Skeletal muscle satellite cell (primary cell): ENCODE measurements at regions not wholly inside any gene's neighbourhood (a gene's known extent, or its start where the extent isn't known, plus 50 kb on each side); places are given as distances from the start of the nearest gene placed in this dataset.

ENCODE experiments used
- H3K27me3 ChIP-seq: 2 replicates; pipeline ENCODE4 v1.7.0; 2013; ENCODE audit warnings: low read length; ENCODE audit not compliant: control insufficient read depth, insufficient read depth
- H3K36me3 ChIP-seq: 2 replicates; pipeline ENCODE4 v1.7.0; 2013; ENCODE audit warnings: mild to moderate bottlenecking, control low read depth, low read length; ENCODE audit not compliant: insufficient read depth
- H3K4me1 ChIP-seq: 2 replicates; pipeline ENCODE4 v1.7.0; 2013; ENCODE audit warnings: low read length; ENCODE audit not compliant: control insufficient read depth, insufficient read depth
- H3K4me2 ChIP-seq: 2 replicates; pipeline ENCODE4 v1.7.0; 2013; ENCODE audit warnings: mild to moderate bottlenecking, low read length
- H3K4me3 ChIP-seq: 2 replicates; pipeline ENCODE4 v1.7.0; 2013; ENCODE audit warnings: low read length
- H3K9ac ChIP-seq: 2 replicates; pipeline ENCODE4 v1.7.0; 2013; ENCODE audit warnings: mild to moderate bottlenecking, low read depth, low read length, moderate library complexity
- H3K9me3 ChIP-seq: replicated peaks from 2 replicates; pipeline ENCODE4 v1.7.0; 2013; ENCODE audit warnings: mild to moderate bottlenecking, control low read depth, low read length

- Histone ChIP-seq H3K4me3 (no peak overlapping the region), H3K9ac (no peak overlapping the region), H3K36me3 (no peaks in the 10 kb centered on the region), H3K4me1 (peaks cover 17% of the 10 kb centered on the region), H3K4me2 (no peak overlapping the region), H3K9me3 (peaks cover 4% of the 10 kb centered on the region), H3K27me3 (no peaks in the 10 kb centered on the region)
Measured at GRCh38 chr12:126487431-126487980, 1422.3 kb downstream of the AACS start.

- Histone ChIP-seq H3K27me3 (no peaks in the 10 kb centered on the region), H3K9me3 (peaks cover 4% of the 10 kb centered on the region)
Measured at GRCh38 chr12:126488806-126489205, 1423.6 kb downstream of the AACS start.

GRCh38 chr12:126492181-126492580, 1426.9 kb downstream of the AACS start:
- Histone ChIP-seq H3K4me3 (no peak overlapping the region), H3K4me1 (peaks cover 13% of the 10 kb centered on the region), H3K36me3 (no peaks in the 10 kb centered on the region), H3K9me3 (peaks cover 4% of the 10 kb centered on the region), H3K9ac (no peak overlapping the region), H3K27me3 (no peaks in the 10 kb centered on the region), H3K4me2 (no peak overlapping the region)

More at GRCh38 chr12:126488806-126489205, 1423.6 kb downstream of the AACS start:
- Histone ChIP-seq H3K36me3 (no peaks in the 10 kb centered on the region), H3K9ac (no peak overlapping the region), H3K4me2 (no peak overlapping the region), H3K4me3 (no peak overlapping the region), H3K4me1 (peaks cover 16% of the 10 kb centered on the region)

- Histone ChIP-seq H3K9me3 (peaks cover 4% of the 10 kb centered on the region), H3K4me3 (no peak overlapping the region), H3K4me2 (peak overlapping the region; percentile 28), H3K36me3 (no peaks in the 10 kb centered on the region), H3K4me1 (peaks cover 13% of the 10 kb centered on the region), H3K27me3 (no peaks in the 10 kb centered on the region), H3K9ac (no peak overlapping the region)
Measured at GRCh38 chr12:126493366-126494108, 1428.3 kb downstream of the AACS start.

- H3K9me3 ChIP-seq = no peaks in the 10 kb centered on the region
- H3K4me1 ChIP-seq = peaks cover 13% of the 10 kb centered on the region
- H3K4me3 ChIP-seq = no peak overlapping the region
- no peaks in the 10 kb centered on the region for H3K36me3 ChIP-seq
- H3K4me2 ChIP-seq = no peak overlapping the region
- no peaks in the 10 kb centered on the region for H3K27me3 ChIP-seq
- H3K9ac ChIP-seq = no peak overlapping the region
Measured at GRCh38 chr12:126496201-126496600, 1431.0 kb downstream of the AACS start.

- Histone ChIP-seq H3K4me3 (no peak overlapping the region), H3K4me2 (no peak overlapping the region), H3K27me3 (no peaks in the 10 kb centered on the region), H3K9me3 (no peaks in the 10 kb centered on the region), H3K9ac (no peak overlapping the region), H3K36me3 (no peaks in the 10 kb centered on the region), H3K4me1 (no peaks in the 10 kb centered on the region)
Measured at GRCh38 chr12:126506426-126507182, 1441.4 kb downstream of the AACS start.

GRCh38 chr12:126507231-126507630, 1442.0 kb downstream of the AACS start:
- H3K36me3 ChIP-seq = no peaks in the 10 kb centered on the region
- no peaks in the 10 kb centered on the region for H3K27me3 ChIP-seq
- H3K4me2 ChIP-seq = no peak overlapping the region
- no peaks in the 10 kb centered on the region for H3K9me3 ChIP-seq
- no peak overlapping the region for H3K4me3 ChIP-seq
- no peak overlapping the region for H3K9ac ChIP-seq
- H3K4me1 ChIP-seq = no peaks in the 10 kb centered on the region

GRCh38 chr12:126509572-126509971, 1444.3 kb downstream of the AACS start:
- H3K9me3 ChIP-seq = no peaks in the 10 kb centered on the region
- no peaks in the 10 kb centered on the region for H3K36me3 ChIP-seq
- no peaks in the 10 kb centered on the region for H3K4me1 ChIP-seq
- no peak overlapping the region for H3K4me2 ChIP-seq
- H3K4me3 ChIP-seq = no peak overlapping the region
- H3K9ac ChIP-seq = no peak overlapping the region
- H3K27me3 ChIP-seq = no peaks in the 10 kb centered on the region

GRCh38 chr12:126510630-126511029, 1445.4 kb downstream of the AACS start:
- no peaks in the 10 kb centered on the region for H3K4me1 ChIP-seq
- no peaks in the 10 kb centered on the region for H3K36me3 ChIP-seq
- H3K27me3 ChIP-seq = no peaks in the 10 kb centered on the region
- no peak overlapping the region for H3K4me3 ChIP-seq
- no peak overlapping the region for H3K9ac ChIP-seq
- no peak overlapping the region for H3K4me2 ChIP-seq
- H3K9me3 ChIP-seq = no peaks in the 10 kb centered on the region

- Histone ChIP-seq H3K27me3 (no peaks in the 10 kb centered on the region), H3K9me3 (no peaks in the 10 kb centered on the region), H3K36me3 (no peaks in the 10 kb centered on the region), H3K4me3 (no peak overlapping the region), H3K4me1 (no peaks in the 10 kb centered on the region), H3K9ac (no peak overlapping the region), H3K4me2 (no peak overlapping the region)
Measured at GRCh38 chr12:126512916-126513913, 1448.0 kb downstream of the AACS start.
